ENCODE measurements at regions not wholly inside any gene's neighbourhood (a gene's known extent, or its start where the extent isn't known, plus 50 kb on each side); places are given as distances from the start of the nearest gene placed in this dataset.

DNA sequence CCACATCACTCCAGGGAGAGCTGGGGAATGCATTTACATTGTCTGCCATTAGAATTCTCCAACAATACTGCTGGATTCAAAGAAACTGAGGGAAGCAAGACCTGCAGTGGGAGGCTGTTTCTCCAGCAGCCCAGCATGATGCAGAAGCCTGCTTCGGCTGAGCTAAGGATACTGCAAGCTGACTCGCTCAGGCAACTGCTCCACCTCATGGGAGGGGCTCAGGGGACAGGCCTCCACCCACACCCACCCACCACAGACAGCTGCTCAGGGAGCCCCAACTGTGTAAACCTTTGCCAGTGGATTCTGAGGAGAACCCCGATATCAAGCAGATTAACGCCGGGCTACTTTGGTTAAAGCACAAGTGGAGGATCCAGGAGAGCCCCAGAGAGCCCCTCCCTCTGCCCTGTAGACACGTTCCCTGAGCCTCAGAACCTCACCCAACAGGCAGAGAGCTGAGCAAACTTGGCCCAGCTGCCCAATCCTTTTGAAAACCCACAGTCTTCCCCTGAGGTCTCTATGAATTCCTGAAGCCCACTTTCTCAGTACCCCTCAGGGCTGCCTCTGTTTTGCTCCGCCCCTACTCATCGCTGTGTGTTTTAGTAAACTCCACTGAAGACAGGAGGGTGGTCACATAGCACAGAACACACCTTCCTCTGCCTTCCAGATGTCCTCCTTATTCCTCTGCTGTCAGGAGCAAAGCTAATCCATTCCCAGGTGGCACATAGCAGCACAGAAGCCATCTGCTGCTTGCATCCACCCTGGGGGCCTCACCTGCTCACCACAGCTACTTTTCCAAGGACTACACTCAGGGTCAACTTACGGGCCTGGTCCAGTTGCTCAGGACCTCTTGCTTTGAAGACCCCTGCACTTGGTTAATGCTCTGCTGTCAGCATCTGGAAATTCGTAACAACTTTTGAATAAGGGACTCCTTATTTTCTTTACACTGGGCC, 269.0 kb downstream of the ABHD5 start:
- Histone ChIP-seq H3K4me1 (no peaks in the 10 kb centered on the region), H3K36me3 (no peaks in the 10 kb centered on the region), H3K27me3 (peaks cover 5% of the 10 kb centered on the region), H3K4me3 (no peak overlapping the region), H3K9me3 (no peaks in the 10 kb centered on the region), H3K27ac (no peak overlapping the region)
- DNase-seq (no peak), ATAC-seq (no peak)
- intact Hi-C loops (cut with DNase I) = no loop called here
- TF ChIP-seq, protein P1, sequence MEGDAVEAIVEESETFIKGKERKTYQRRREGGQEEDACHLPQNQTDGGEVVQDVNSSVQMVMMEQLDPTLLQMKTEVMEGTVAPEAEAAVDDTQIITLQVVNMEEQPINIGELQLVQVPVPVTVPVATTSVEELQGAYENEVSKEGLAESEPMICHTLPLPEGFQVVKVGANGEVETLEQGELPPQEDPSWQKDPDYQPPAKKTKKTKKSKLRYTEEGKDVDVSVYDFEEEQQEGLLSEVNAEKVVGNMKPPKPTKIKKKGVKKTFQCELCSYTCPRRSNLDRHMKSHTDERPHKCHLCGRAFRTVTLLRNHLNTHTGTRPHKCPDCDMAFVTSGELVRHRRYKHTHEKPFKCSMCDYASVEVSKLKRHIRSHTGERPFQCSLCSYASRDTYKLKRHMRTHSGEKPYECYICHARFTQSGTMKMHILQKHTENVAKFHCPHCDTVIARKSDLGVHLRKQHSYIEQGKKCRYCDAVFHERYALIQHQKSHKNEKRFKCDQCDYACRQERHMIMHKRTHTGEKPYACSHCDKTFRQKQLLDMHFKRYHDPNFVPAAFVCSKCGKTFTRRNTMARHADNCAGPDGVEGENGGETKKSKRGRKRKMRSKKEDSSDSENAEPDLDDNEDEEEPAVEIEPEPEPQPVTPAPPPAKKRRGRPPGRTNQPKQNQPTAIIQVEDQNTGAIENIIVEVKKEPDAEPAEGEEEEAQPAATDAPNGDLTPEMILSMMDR (IDR thresholded peaks at IDR 0.05) = no peak

DNA sequence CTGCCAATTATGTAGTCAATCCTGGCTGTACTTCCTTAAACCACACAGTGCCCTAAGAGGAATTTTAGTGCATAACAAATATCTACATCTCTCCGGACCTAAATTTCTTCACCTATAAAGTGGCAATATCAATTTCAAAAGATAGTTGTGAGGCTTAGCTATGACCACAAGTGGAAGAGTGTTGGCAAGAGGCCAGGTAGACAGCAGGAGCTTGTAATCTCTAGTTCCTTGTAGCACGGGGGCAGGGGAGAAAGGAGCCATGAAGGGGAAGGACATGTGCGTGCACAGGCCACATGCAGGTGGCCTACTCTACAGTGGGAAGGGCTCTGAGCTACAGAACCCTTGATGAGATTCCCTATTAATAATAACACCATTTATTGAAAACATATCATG, 269.7 kb downstream of the ABHD5 start:
- TF ChIP-seq, protein P1 (IDR thresholded peaks at IDR 0.05) = no peak
- Histone ChIP-seq H3K4me3 (no peak overlapping the region), H3K27me3 (peaks cover 5% of the 10 kb centered on the region), H3K27ac (no peak overlapping the region), H3K9me3 (no peaks in the 10 kb centered on the region), H3K4me1 (no peaks in the 10 kb centered on the region), H3K36me3 (no peaks in the 10 kb centered on the region)
- ATAC-seq (no peak), DNase-seq (no peak)
- intact Hi-C loops (cut with DNase I) = no loop called here

DNA sequence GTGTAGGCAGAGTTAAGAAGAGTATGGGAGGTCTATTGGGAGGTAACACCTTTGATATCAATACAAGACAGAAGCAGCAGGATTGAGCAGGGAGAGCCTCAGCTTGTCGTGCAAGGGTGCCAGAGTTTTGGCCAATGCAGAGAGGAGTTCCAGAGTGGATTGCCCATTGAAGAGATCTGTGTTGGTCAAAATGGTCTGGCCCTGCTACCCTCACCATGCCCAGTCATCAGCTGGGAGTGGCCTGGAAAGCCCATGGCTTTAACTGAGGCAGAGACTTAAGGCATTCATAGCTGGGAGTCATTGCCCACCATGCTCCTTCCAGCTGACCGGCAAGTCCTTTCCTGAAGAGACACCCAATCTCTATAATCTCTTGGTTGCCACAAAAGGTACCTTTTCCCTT, 271.3 kb downstream of the ABHD5 start:
- H3K36me3 ChIP-seq = no peaks in the 10 kb centered on the region
- ATAC-seq (no peak), DNase-seq (no peak)
- intact Hi-C loops (cut with DNase I) = no loop called here
- no peak overlapping the region for H3K4me3 ChIP-seq
- peaks cover 4% of the 10 kb centered on the region for H3K27me3 ChIP-seq
- H3K9me3 ChIP-seq = no peaks in the 10 kb centered on the region
- TF ChIP-seq, protein P1 (IDR thresholded peaks at IDR 0.05) = no peak
- H3K4me1 ChIP-seq = no peaks in the 10 kb centered on the region
- H3K27ac ChIP-seq = no peak overlapping the region

DNA sequence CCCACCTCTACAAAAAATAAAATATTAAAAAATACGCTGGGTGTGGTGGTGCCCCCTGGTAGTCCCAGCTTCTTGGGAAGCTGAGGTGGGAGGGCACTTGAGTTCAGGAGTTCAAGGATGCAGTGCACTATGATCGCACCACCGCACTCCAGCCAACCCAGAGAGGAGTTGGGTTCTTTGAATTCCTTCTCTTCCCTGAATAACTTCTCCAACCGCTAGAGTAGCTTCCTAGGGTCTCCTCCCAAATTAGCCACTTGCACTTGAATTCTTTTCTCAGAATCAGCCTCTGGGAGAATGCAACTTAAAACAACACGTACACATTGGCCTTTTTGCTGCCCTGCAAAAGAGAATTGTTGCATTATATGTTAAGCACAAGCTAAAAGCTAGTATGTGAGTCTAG, 272.5 kb downstream of the ABHD5 start:
- no peaks in the 10 kb centered on the region for H3K36me3 ChIP-seq
- no peak for ATAC-seq
- H3K9me3 ChIP-seq = no peaks in the 10 kb centered on the region
- peaks cover 6% of the 10 kb centered on the region for H3K27me3 ChIP-seq
- DNase-seq = no peak
- intact Hi-C loops (cut with DNase I) = no loop called here
- TF ChIP-seq, protein P1 (IDR thresholded peaks at IDR 0.05) = no peak
- H3K4me3 ChIP-seq = no peak overlapping the region
- H3K27ac ChIP-seq = no peak overlapping the region
- H3K4me1 ChIP-seq = no peaks in the 10 kb centered on the region

DNA sequence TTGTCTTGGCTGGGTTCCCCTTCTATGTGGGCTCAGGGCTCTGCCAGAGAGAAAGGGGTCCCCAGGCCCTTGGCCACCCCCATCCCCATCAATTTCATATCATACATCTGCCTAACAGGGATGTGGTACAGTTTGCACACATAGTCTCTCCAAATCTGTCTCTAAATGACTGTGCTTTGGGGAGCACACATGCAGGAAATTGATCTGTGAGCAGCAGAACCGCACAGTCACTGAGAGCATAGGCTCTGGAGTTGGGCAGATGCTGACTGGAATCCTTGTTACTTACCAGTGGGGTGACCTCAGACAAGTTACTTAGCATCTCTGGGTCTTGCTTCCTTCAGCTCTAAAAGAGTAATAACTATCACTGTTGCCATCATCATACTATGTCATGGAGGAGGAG, 273.9 kb downstream of the ABHD5 start:
- TF ChIP-seq, protein P1 (IDR thresholded peaks at IDR 0.05) = no peak
- peaks cover 6% of the 10 kb centered on the region for H3K27me3 ChIP-seq
- H3K27ac ChIP-seq = no peak overlapping the region
- no peaks in the 10 kb centered on the region for H3K36me3 ChIP-seq
- no peaks in the 10 kb centered on the region for H3K4me1 ChIP-seq
- ATAC-seq (no peak), DNase-seq (no peak)
- intact Hi-C loops (cut with DNase I) = no loop called here
- no peaks in the 10 kb centered on the region for H3K9me3 ChIP-seq
- no peak overlapping the region for H3K4me3 ChIP-seq
